ENCODE measurements at regions not wholly inside any gene's neighbourhood (a gene's known extent, or its start where the extent isn't known, plus 50 kb on each side); places are given as distances from the start of the nearest gene placed in this dataset.

DNA sequence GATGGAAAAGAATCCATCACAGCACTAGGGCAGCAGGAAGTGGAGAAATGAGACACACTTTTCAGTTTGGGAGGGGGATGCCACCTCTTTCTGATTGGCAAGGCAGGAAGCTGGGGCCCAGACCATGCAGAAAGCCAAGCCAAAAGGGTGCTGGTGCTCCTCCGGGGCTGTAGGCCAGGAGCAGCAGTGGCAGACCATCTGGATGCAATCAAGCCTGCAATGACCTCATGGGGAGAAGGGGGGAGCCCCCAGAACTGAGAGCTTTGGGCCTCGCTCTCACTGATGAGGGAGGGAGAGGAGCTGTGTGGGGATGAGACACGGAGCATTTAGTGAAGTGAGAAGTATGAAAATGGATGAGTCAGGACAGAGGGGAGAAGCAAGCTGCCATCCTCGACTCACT, 141.3 kb upstream of the NALF2 start:
- DNase-seq (ENCODE audit: low spot score), result no peak

DNA sequence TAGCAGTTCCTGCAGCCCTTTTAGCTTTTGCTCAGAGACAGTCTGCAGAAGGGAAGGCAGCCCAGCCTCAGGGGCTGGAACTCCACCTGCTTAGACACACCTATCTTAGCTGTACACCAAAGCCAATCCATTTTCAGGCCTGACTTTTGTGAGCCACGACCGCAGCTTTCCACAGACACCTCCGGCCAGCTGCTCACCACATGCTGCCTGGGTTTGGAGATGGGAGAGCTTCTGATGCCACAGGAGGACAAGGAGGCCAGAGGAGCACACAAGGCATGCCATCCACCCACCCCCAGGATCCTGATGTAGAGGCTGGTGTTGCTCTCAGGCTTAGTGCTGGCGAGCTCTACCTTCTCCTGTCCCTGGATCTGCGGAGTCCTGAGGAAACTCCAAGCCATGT, 141.8 kb upstream of the NALF2 start:
- no peak for DNase-seq (ENCODE audit: low spot score)

DNA sequence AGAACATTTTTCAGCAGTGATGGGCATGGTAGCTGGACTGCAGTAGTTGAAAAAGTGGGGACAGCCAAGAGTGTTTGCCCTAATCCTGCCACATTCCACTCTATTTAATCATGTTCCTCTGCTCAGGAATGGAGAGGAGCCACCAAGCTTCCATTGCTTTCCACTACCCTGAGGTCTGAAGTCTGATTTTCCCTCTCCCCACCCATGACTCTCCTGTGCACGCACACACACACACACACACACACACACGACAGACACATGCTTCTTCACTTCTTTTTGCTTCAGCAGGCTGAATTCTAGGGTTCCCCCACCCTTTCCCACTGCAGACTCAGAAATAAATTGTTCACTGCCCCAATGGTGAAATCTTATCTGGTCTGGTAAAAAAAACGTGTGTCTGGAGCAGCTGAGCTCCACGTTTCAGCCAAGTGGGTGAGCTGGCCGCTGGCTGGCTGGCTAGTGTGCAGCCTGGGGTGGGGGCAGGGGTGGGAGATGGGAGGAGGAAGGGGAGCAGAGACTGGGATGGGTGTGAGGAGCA, 142.7 kb upstream of the NALF2 start:
- peak; percentile 4 for DNase-seq (ENCODE audit: low spot score)

DNA sequence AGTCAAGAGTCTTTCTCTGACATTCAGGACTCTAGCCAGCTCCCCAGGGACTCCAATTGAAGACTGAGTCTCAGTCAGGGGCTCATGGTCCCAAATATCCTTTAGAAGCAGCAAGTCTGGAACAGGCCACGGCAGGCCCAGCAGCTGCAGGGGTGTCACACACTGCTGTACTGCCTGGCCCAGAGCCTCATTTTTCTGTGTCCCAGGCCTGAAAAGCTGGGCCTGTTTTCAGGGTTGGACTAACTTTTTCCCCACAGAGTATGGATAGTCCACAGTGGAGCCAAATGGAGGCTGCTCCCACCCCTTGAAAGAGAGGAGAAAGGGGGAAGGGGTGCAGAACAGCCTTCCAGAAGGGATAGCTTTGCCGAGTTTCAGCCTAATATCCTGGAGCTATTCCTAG, 146.8 kb upstream of the NALF2 start:
- no peak for DNase-seq (ENCODE audit: low spot score)

DNA sequence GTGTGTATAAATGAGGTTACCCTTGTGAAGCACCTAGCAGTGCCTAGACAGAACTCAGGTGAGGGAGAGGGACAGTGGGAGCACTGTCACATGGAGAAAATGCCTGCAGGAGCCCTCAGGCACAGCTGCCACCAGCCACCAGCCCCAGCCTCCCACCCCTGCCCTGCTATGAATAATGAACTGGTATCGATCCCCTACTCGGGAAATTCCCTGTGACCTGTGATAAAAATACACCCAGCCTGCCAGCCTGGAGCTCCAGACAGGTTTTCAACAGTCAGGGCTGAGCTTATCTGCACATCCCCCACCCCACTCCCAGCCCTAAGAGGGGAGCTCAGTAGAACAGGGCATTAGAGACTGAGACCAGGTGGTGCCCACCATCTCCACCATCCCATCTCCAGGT, 159.6 kb upstream of the PJA1 start:
- DNase-seq (ENCODE audit: low spot score), result no peak

DNA sequence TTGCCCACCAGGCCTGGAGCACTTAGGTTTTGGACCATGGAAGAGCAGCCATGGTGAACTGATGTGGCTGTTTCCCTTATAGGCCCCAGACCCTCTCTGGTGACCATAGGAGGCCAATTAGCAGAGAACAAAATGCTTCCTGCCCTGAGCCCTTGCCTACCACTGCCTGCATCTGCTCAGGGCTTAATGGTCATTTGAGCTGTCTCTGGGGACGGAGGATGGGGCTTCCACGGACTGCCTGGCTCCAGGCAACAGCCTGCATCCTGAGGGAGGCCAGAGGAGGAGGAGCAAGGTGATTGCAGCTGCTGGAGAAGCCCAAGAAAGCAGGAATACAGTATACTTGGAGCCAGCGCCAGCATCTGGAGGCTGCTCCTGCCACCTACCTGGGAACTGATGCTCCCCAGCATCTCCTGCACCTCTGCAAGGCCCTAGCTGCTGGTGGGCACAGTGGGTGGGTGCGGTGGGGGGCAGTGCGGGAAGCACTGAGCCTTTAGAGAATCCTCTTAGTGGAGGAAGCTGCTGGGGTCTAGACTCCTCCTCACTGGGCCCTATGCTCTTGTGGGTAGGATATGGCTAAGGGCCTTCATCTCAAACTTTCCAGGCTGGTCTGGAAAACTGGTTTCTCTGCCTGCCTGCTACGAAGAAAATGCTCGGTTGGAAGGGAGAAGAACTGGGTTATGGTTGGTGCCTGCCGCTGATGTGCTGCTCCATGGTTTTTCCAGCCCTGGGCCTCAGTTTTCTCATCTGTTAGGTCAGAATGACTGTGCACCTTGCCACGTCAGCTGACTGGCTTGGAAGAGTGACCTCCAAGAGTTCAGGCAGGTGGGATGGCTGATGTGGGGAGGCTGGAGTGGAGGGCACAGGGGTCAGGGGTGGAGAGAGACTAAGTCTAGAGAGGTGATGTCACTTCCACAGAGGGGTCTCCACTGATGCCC, 158.8 kb upstream of the PJA1 start:
- DNase-seq (ENCODE audit: low spot score), result no peak

DNA sequence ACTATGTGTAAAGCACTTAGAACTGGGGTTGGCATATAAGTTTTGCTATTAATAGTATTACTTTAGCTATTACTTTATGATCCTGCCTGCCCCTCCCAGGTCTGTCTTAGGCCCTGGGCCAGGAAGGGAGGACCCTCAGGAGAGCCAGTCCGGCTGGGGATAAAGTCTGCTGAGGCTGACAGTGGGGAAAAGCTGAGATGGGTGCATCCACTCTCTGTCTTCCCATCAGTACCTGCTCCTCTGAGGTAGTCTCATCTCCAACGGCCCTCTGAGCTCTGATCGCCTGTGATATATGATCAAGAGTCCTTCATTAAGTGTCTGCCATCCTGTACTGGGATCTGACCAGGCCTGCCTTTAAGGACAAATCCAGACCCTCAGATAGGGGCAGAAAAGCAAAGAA, 156.5 kb upstream of the PJA1 start:
- DNase-seq (ENCODE audit: low spot score), result no peak

DNA sequence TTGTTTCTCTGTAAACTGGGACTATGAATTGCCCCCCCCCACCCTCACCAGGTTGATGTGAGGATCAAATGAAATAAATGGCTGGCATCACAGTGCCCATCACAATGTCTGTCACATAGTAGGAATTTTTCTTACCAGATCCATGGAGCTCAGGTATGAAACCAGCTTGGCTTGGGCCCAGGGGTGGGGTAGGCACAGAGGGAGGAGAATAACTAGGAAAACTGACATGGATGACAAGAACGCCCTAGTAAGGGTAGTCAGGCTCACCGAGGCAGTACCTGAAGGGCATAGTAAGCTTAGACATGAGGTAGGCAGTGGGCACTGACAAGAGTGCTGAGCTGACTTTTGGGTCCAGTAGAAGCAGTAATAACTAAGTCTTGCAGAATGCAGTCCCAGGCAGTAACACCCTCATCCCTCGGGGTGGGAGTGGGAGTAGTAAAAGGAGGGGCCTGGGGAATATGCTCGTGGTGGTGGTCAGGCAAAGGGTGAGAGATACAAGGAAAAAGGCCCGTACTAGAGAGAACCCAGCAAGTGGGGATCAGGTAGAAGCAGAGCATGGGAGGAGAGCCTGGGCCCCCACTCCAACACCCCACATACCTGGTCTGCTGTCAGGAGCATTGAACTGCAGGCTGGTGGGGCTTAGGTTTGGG, 155.9 kb upstream of the PJA1 start:
- no peak for DNase-seq (ENCODE audit: low spot score)

DNA sequence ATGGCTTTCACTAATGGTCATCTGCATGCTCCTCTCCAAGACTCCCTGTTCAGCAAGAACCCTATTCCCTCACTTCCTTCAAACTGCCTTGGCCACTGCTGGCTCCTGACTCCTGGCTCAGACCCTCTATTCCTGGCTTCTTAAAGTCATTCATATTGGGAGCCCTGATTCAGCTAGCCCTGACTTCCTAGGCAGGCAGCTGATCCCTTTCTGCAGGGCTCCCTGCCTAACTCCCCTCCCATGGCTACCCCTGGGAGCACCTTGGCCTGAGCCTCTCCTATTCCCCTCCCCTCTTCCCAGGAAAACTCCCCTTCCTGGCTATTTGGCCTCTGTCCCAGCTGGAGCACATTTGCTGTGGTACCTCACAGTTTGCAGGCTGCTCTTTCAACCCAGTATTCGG, 154.9 kb upstream of the PJA1 start:
- DNase-seq (ENCODE audit: low spot score), result no peak

DNA sequence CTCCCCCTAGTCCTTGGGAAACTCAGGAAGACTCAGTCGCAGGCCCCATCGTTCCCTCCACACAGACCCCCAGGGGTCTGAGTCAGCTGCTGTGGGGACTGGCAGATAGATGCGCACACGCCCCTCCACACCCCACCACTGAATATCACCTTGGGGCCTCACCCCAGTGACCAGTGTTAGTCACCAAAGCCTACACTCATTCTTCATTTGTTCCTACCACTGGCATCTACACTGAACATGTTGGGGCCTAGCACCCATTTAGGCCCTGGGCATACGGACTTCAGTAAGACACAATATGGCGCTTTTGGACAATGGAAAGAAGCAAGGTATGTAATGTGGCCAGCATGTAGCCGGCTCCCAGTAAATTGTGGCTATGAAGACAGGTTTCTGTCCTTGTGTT, 154.1 kb upstream of the PJA1 start:
- DNase-seq (ENCODE audit: low spot score), result no peak

DNA sequence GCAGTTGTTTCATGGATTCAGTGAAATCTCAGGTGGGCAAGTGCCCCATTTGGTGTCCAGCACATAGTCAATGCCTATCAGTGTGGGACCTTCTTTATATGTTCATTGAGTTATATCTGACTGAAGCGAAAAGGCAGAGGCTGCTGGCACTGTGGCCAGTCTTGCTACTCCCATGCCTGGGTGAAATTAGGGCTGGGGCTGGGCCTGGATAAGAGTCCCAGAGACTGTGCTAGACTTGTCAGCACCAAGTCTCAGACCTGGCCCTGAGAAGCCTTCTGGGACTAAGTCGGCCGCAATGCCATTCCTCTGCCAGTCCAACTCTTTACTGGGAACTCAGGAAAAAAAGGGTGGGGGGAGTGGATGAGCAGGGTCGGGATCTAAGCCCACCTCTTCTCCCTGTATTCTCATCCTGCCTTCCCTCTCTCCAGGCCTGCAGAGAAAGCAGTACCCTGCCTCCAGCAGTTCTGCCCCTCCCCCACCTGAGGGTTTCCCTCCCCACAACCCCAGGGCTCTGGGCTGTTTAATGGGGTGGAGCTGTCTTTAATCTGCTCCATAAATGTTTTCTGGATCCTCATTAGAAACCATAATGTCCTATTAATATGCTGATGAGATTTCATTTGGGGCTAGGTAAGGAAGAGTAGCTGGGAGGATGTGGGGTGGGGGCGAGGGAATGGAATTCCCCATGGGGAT, 153.5 kb upstream of the PJA1 start:
- no peak for DNase-seq (ENCODE audit: low spot score)

DNA sequence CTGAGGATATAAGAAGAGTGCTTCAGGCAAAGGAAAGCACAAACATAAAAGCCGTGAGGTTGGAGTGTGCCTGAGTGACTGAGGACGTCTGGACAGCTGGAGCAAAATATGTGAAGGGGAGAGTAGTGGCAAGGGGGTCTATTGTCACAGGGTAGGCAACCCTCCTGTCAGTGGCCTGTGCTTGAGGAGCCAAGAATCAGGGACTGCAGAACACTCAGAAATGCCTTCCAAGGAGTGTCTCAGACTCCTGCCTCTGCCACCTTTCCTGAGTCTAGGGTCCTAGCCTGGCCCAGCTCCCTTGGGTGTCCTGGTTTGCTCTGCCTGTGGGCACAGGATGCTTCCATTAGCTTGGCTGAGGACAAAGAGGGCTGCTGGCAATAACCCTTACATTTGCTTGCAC, 152.5 kb upstream of the PJA1 start:
- DNase-seq (ENCODE audit: low spot score), result no peak

DNA sequence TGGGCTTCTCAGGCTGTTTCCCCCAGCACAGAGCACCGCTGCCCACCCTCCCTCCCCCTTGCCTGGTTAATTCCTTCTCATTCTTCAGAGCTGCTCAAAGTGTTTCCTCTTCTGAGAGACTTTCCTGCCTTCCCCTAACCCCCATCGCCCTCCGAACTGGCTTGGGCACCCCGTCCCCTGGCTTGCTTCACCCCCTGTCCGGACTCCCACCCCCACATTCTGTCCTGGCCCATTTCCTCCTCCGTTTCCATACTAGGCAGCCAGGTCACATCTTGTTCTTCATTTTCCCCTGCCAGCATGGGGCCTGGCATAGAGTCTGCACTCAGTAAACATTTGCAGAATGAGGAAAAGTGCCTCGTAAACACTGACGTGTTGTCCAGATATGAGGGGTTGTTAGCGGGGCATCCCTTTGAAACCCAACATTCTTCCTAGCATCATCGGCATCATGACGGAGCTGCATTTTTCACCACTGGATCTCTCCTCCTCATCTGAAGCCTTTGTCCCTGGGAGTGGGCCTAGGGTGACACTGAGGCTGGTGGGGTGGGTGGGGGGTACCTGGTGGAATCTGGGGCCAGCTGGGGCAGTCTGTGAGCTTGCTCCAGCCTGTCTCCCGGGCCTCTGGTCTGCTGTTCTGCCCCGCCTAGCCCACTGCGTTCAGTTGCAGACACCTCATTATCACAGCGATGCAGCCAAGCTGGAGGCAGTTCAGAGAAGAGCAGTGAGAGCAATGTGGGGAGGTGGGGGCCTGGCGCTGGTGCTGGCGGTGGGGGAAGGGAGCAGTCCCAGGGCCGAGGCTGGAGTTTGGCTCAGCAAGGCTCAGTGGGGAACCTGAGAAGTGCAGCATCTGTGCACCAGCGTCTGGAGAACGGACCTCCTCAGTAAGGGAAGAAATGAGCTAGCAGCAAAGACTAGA, 149.4 kb upstream of the PJA1 start:
- DNase-seq (ENCODE audit: low spot score), result no peak

DNA sequence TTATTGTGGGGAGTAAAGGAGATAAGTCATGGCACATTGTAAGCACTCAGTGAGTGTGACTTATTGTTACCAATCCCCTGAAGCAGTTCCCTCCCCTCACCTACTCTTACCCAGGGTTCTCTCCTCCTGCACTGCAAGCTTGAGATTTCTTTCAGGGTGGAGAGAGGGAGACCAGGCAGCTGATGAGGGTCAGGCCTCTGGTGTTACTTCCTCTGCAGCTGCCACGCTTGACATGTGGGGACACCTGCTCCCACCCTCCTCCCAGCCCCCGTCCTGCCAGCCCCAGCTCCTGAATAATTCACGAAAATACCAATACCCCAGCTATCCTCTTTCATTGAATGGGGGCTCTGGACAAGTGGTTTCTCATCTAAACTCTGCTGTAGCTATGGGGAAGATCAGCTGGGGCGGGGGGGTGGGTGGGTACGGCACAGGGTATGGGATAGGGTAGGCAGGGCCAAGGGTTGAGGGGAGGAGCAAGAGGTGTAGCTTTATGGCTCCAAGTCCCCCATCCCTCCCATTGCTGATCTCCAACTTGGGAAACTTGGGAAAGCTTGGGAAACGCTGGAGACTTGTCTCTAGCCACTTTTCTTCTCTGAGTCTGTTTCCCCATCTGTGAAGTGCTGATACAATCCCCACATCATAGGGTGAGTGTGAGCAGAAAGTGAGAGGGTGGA, 148.5 kb upstream of the PJA1 start:
- DNase-seq (ENCODE audit: low spot score), result no peak

DNA sequence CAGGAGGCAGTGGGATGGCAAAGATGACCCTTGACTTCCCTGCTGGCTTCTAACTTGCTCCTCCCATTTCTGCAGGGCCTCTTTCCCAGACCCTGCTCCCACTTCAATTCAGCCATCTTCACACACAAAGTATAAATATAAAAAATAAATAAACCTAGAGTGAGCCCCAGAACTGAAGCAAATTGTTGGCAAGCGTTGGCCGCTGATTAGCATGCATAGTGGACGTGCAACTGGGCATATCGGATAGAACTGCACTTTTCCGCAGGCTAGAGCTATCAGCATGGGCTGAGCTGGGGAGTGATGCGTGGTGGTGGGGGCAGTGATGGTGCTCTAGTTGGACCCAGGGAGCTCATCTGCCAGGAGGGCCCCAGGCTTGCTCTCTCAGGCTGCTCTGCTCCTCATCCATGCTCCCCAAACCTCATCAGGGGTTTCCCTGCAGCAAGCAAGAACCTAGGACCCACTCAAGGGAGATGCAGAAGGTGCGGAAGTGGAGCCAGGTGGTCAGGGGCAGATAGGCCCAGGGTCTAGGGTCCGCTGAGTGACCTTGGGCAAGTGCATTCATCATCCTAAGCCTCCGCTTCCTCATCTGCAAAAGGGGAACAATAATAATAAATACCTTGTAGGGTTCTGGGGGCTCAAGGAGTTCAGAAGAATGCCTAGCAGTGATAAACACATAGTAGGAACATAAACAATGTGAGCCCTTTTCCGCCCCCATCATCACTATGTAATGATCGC, 146.8 kb upstream of the PJA1 start:
- DNase-seq (ENCODE audit: low spot score), result no peak

DNA sequence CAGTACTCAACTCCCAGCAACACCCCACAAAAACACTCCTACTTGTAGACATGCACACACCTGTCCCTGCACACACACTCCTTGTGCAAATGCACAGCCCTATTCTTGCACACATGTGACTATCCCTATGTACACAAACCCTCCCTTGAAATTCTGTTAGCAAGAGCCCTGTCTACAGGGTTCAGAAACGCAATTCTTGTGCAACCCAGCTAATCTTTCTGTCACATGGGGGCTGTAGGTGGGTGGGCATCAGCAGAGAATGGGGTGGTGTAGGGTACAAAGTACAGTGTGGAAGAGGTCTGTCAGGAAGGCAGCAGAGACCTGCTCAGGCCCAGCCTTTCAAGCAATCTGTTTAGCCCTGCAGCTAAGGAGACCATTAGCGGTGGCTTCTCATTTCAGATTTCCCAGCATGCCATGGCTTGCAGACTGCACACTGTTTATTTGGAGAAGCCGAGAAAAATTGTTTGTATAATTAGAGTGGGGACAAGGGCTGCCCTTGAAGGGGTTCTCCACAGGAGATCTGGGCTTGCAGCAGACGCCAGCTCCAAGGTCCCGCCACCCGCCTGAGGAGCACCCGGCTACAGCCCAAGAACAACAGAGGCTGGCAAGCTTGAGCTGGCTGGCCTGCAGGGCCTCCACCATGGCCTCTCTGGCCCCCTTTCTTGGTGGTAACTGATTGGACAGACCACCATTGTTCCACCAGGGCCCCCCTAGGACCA, 144.0 kb upstream of the PJA1 start:
- DNase-seq (ENCODE audit: low spot score), result no peak

DNA sequence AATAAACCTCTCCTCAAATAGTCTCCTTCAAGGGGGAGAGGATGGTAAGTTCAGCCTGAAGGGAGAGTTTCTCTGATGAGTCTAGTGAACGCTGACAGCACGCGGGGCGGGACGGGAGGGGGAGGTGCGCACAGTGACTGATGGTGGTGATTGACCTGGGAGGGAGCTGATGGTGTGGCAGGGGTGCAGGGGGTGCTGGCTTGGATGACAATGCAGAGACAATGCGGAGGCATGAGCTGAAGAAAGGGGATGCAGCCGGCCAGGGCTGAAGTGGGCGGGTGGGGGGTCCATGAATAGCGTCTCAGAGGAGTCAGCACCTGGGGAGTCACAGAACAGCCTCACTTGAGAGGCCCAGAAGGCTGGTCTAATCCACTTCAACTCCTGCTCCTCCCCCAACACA, 142.5 kb upstream of the PJA1 start:
- no peak for DNase-seq (ENCODE audit: low spot score)

DNA sequence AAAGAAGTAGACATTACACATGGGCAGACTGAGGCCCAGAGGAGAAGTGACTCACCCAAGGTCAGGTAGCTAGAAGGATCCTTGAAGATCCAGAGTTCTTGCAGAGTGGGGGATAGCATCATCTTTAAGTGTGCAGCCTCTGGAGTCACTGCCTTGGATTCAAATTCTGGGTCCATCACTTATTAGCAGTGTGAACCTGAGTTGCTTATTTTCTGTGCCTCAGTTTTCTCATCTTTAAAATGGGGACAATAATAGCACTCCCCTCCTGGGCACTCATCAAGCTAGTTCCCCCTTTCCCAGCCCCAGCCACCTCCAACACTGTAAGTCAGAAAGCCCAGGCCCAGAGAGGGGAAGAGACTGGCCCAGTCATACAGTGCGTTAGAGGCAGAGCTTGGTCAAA, 141.8 kb upstream of the PJA1 start:
- no peak for DNase-seq (ENCODE audit: low spot score)

DNA sequence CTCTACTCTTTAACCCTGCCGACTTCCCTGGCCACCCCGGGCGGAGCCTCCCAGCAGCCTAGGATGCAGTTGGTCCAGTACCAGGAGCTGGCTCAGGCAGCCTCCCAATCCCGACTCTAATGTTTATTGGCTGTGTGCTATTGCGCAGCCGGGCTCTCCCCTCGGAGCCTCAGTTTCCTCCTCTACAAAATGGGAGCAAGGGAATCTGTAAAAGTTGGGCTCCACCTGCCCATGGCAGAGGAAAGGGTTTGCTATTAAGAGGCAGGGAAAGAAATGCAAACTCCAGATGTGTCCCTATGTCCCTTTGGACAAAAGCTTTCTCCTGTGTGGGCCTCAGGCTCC, 140.8 kb upstream of the PJA1 start:
- DNase-seq (ENCODE audit: low spot score), result no peak
